Kidney (tissue), 13 donors: ENCODE measurements at regions not wholly inside any gene's neighbourhood (a gene's known extent, or its start where the extent isn't known, plus 50 kb on each side); places are given as distances from the start of the nearest gene placed in this dataset.

Source experiments
- DNase-seq, 5 donors: peaks; one replicate each; pipeline ENCODE4 v3.0.0-alpha.2; 2013 to 2020
- FAIRE-seq: peaks from 2 replicates; lab custom pipeline; 2012; peaks lifted over from hg19 to GRCh38; lab: Jason Lieb, UNC
- H3K27ac ChIP-seq, 2 donors: one replicate each; pipeline ENCODE4 v1.7.0; 2013; ENCODE audit warnings: low read depth in 2 of 2, low read length in 2 of 2, inconsistent platforms in 1 of 2
- H3K27me3 ChIP-seq: one replicate; pipeline ENCODE4 v1.7.1; 2013; ENCODE audit warnings: low read length, inconsistent platforms; ENCODE audit not compliant: control insufficient read depth, insufficient read depth
- H3K36me3 ChIP-seq, 3 donors: one replicate each; pipeline versions ENCODE4 v1.7.0 to v1.7.1; 2013; ENCODE audit warnings: low read length in 3 of 3, control low read depth in 1 of 3, inconsistent platforms in 1 of 3; ENCODE audit not compliant: insufficient read depth in 3 of 3, control insufficient read depth in 2 of 3
- H3K4me1 ChIP-seq, 3 donors: one replicate each; pipeline versions ENCODE4 v1.7.0 to v1.7.1; 2013; ENCODE audit warnings: low read length in 3 of 3, inconsistent platforms in 1 of 3, low read depth in 1 of 3; ENCODE audit not compliant: control insufficient read depth in 2 of 3, insufficient read depth in 2 of 3
- H3K4me3 ChIP-seq, 3 donors: one replicate each; pipeline versions ENCODE4 v1.7.0 to v1.8.1; 2013; ENCODE audit warnings: low read length in 3 of 3, control low read depth in 1 of 3, inconsistent platforms in 1 of 3
- H3K9ac ChIP-seq, 3 donors: one replicate each; pipeline versions ENCODE4 v1.7.0 to v1.7.1; 2013; ENCODE audit warnings: low read length in 3 of 3, control low read depth in 1 of 3, inconsistent platforms in 1 of 3
- H3K9me3 ChIP-seq, 3 donors: one replicate each; pipeline versions ENCODE4 v1.7.0 to v1.7.1; 2013; ENCODE audit warnings: low read length in 3 of 3, control low read depth in 1 of 3, inconsistent platforms in 1 of 3; ENCODE audit not compliant: control insufficient read depth in 2 of 3, insufficient read depth in 1 of 3
- intact Hi-C: fragments of 100-400 bp; cut with DNase I; formaldehyde crosslinking; loops from one replicate; pipeline ENCODE4 v1.11.1; 2022
- TF ChIP-seq, protein P1 (sequence below): IDR thresholded peaks from 3 replicates; pipeline ENCODE4 v1.5.1; 2012; ENCODE audit warnings: mild to moderate bottlenecking, moderate library complexity, borderline replicate concordance; ENCODE audit not compliant: insufficient read depth; ENCODE audit errors: extremely low read depth
- donor health status: control.
- donor health status: control.
- donor health status: control.
- donor health status: control.
- donor health status: control.
- donor health status: DM: yes; HTN: yes; CAD: no.
- donor health status: Normal renal cell carcinoma (clear cell type).

DNA sequence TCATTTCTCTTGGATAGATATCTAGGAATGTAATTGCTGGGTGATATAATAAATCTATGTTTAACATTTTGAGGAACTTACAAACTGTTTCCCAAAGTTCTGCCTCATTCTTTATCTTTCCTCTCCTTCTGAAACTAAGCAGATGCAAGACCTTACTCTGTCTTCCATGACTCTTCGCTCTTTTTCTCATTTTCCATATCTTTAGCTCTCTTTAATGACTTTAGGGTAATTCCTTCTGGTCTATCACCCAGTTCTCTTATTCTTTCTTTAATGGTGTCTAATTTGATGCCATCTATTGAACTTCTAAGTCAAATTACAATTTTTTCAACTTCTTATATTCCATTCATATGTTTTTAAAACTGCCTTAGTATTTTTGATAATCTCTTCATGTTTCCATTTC is 316.6 kb downstream of the POU4F1 start:
- Histone ChIP-seq H3K27me3 (no peaks in the 10 kb centered on the region), H3K4me1 (no peaks in the 10 kb centered on the region), H3K9ac (no peak overlapping the region), H3K36me3 (no peaks in the 10 kb centered on the region), H3K9me3 (peaks cover 0 to 6% (median 4%) of the 10 kb centered on the region in 3 donors), H3K4me3 (no peak overlapping the region), H3K27ac (no peak overlapping the region)
- DNase-seq (no peak), FAIRE-seq (no peak)
- intact Hi-C loops: no loop called here
- TF ChIP-seq, protein P1, sequence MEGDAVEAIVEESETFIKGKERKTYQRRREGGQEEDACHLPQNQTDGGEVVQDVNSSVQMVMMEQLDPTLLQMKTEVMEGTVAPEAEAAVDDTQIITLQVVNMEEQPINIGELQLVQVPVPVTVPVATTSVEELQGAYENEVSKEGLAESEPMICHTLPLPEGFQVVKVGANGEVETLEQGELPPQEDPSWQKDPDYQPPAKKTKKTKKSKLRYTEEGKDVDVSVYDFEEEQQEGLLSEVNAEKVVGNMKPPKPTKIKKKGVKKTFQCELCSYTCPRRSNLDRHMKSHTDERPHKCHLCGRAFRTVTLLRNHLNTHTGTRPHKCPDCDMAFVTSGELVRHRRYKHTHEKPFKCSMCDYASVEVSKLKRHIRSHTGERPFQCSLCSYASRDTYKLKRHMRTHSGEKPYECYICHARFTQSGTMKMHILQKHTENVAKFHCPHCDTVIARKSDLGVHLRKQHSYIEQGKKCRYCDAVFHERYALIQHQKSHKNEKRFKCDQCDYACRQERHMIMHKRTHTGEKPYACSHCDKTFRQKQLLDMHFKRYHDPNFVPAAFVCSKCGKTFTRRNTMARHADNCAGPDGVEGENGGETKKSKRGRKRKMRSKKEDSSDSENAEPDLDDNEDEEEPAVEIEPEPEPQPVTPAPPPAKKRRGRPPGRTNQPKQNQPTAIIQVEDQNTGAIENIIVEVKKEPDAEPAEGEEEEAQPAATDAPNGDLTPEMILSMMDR: no peak

DNA sequence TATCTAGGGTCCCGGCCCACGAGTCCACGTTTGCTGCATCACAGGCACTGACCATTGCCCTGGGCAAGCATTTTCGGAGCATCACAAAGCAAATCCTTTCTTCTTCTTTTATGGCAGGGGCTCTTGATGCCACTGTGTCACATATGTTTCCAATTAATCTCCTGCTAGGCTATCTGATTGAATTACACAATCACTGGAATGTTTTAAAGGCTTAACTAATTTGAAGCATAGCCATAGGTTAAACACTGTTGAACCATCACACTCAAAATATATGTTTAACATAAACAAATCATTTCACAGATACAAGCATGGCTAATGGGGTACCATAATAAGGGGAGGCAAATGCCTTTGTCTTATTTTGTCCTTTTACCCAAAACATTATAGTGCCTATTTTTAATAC is 338.3 kb downstream of the POU4F1 start:
- FAIRE-seq (no peak), DNase-seq (no peak)
- Histone ChIP-seq H3K27me3 (no peaks in the 10 kb centered on the region), H3K4me3 (no peak overlapping the region), H3K9ac (no peak overlapping the region), H3K36me3 (no peaks in the 10 kb centered on the region), H3K4me1 (no peaks in the 10 kb centered on the region), H3K27ac (no peak overlapping the region), H3K9me3 (no peaks in the 10 kb centered on the region)
- intact Hi-C loops: no loop called here
- TF ChIP-seq, protein P1: no peak

DNA sequence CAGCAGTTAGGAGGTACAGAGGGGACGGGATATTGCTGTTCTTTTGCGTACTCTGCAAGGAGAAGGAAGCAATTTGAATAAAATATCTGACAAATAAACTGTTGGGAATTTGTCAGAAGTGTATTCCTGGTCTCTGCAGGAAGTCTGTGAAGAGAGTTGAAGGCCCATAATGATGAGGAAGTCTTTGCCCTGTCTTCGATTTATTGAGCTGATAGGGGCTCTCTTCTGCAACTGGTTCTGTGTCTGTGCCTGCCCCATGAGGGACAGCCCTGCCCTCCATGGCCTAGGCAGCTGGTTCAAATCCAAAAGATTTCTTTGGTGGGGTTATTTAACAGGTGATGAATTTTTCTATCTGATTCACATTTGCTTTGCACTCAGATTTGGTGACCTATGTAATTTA is 339.7 kb upstream of the EDNRB start:
- no peak for FAIRE-seq
- TF ChIP-seq, protein P1: no peak
- Histone ChIP-seq H3K9ac (no peak overlapping the region), H3K36me3 (no peaks in the 10 kb centered on the region), H3K4me1 (no peaks in the 10 kb centered on the region), H3K27ac (no peak overlapping the region), H3K4me3 (no peak overlapping the region), H3K9me3 (no peaks in the 10 kb centered on the region), H3K27me3 (no peaks in the 10 kb centered on the region)
- no peak for DNase-seq
- intact Hi-C loops: no loop called here

DNA sequence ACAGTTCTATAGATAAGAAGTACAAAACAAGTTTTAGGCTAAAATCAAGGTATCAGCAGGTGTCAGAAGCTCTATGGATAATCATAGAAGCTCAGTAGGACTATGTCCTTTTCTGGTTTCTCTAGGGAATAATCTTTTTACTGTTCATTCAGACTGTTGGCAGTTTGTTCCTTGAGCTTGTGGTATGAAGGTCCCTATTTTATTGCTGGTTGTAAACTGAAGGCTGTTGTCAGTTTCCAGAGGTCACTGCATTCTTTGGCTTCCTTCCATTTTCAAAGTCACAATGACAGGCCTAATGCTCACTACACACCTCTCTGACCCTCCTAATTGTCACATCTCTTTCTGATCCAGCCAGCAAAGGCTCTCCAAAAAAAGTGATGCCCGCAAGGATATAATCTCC is 337.9 kb upstream of the EDNRB start:
- DNase-seq (no peak), FAIRE-seq (no peak)
- H3K27ac ChIP-seq: no peak overlapping the region
- TF ChIP-seq, protein P1: no peak
- no peaks in the 10 kb centered on the region for H3K27me3 ChIP-seq
- no peaks in the 10 kb centered on the region for H3K4me1 ChIP-seq
- H3K9me3 ChIP-seq: no peaks in the 10 kb centered on the region
- no peaks in the 10 kb centered on the region for H3K36me3 ChIP-seq
- intact Hi-C loops: no loop called here
- no peak overlapping the region for H3K4me3 ChIP-seq
- no peak overlapping the region for H3K9ac ChIP-seq
